GM23338 (cell line): ENCODE measurements at regions not wholly inside any gene's neighbourhood (a gene's known extent, or its start where the extent isn't known, plus 50 kb on each side); places are given as distances from the start of the nearest gene placed in this dataset.

Experiments
- JUNB ChIP-seq: IDR thresholded peaks from one replicate; pipeline ENCODE4 v1.6.1; 2016; ENCODE audit warnings: antibody characterized with exemption; ENCODE audit not compliant: unreplicated experiment
- POLR2AphosphoS5 ChIP-seq: IDR thresholded peaks from 2 replicates; pipeline ENCODE4 v1.6.1; 2016; ENCODE audit warnings: antibody characterized with exemption, low read depth
- TF ChIP-seq, protein P1 (sequence below): IDR thresholded peaks from 2 replicates; pipeline ENCODE4 v1.6.1; 2016; ENCODE audit warnings: antibody characterized with exemption

- TF ChIP-seq, protein P1, sequence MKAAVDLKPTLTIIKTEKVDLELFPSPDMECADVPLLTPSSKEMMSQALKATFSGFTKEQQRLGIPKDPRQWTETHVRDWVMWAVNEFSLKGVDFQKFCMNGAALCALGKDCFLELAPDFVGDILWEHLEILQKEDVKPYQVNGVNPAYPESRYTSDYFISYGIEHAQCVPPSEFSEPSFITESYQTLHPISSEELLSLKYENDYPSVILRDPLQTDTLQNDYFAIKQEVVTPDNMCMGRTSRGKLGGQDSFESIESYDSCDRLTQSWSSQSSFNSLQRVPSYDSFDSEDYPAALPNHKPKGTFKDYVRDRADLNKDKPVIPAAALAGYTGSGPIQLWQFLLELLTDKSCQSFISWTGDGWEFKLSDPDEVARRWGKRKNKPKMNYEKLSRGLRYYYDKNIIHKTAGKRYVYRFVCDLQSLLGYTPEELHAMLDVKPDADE, result no peak
- TF ChIP-seq JUNB, result no peak
- no peak for TF ChIP-seq POLR2AphosphoS5
Measured at GRCh38 chr17:34517406-34517805, 62.0 kb upstream of the TMEM132E start.
